ENCODE measurements at regions not wholly inside any gene's neighbourhood (a gene's known extent, or its start where the extent isn't known, plus 50 kb on each side); places are given as distances from the start of the nearest gene placed in this dataset.
"Not testable (repeated sequence)": the region's sequence is repeated elsewhere in the genome, so short reads cannot be mapped to it uniquely, and the experiment has no call there.

DNA sequence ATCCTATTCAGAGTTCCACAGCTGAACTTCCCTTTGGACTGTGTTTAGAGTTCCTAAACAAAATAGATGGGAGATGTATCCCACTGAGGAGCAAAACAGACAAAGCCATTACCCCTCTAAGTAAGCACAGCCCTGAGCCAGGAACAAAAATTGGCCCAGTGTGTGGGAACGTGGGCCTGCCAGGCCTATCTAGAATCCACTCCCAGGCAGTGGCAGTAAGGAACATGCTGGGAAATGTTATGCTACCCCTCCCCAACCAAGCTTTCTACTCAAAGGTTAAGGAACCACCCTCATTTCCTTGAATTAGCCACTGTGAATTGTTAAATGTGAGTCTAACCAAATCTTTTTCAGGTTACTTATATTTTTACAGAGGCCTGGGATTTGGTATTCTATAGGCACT, 405.1 kb upstream of the PTGER4 start:
- DNase-seq = no peak

DNA sequence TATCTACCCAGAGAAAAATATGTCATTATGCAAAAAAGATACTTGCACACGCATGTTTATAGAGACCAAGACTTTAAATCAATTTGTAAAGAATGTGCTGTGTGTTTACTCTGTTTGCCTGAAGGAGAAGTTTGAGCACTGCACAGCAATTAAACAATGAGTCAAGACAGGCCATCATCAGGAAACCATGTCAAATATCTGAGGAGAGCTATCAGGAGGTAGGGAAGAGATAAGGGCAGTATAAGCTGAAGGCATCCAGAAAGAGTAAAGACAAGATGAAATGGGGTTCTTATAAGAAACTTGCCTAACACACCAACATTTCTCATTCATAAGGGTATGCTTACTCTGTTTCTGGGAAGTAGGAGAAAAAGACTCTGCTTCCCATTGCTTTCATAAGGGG, 405.8 kb upstream of the PTGER4 start:
- DNase-seq = no peak

DNA sequence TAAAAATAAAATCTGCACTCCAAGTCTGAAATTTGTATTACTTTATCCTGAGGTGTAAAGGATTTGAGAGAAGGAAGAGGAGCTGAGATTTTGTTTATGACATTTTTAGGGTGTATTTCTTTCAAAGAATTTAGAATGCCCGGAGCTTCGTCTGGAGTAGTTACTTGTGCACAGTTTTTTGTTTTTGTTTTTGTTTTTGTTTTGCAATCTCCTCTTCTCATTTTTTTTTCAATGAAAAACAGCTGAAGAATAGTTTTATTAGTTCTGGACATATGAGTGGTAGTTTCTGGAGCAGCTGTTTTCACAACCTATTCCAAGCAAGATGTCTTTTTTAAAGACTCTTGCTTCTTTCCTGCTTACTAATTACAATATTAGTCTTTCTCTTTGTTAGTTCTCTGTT, 408.2 kb upstream of the PTGER4 start:
- DNase-seq = no peak

- no peak for DNase-seq
Observed at GRCh38 chr5:40270274-40270845, 409.4 kb upstream of the PTGER4 start.

- DNase-seq = no peak
Observed at GRCh38 chr5:40268088-40268487, 411.6 kb upstream of the PTGER4 start.

DNA sequence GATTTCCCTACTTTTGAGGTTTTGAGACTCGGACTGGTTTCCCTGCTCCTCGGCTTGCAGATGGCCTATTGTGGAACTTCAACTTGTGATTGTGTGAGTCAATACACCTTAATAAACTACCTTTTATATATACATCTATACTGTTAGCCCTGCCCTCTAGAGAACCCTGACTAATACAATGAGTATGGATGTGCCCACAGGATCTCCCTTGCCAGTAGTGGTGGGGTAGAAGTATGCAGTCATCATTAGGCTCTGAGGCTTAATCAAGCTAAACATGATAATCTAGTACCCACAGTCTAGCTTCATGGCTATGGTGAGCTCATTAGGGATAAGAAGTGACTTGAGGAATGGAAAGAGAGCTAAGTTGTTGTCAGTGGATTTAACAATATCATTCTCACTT, 412.8 kb upstream of the PTGER4 start:
- no peak for DNase-seq

DNA sequence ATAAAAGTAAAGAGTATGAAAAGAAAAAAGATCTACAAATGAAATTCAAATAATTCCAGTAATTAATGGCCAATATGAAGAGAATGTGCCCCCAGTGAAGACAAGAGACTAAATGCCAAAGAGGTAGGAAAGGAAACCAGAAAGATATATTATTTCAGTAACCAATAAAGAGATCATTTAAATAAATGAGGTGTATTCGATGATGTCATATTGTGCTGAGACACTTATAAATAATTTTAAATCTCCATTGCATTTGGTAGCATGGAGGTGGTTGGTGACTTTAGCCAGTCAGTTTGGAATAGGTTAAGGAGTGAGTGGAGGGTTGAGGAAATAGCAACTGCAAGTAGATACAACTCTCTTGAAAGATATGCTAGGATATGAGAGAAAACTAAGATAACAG, 417.7 kb upstream of the PTGER4 start:
- no peak for DNase-seq

GRCh38 chr5:40260361-40260760, 419.4 kb upstream of the PTGER4 start:
- no peak for DNase-seq

DNA sequence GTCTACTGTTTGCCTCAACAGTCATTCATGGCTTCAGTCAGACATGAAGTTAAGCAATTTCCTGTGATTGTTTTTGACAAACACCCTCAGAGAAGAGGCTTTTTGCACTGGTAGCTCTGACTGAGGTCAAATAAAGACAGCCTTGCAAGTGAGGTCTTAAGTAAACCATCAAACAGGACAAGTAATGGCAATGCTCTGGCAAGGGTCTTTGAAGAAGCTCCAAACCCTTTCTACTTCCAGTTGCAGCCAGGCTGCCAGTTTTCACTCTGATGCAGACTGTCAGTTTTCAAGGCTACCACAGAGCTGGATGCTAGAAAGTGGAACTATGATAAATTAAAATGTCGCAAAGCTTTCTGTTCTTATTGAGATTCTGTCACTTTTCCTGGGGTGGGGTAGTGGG, 421.5 kb upstream of the PTGER4 start:
- no peak for DNase-seq

DNA sequence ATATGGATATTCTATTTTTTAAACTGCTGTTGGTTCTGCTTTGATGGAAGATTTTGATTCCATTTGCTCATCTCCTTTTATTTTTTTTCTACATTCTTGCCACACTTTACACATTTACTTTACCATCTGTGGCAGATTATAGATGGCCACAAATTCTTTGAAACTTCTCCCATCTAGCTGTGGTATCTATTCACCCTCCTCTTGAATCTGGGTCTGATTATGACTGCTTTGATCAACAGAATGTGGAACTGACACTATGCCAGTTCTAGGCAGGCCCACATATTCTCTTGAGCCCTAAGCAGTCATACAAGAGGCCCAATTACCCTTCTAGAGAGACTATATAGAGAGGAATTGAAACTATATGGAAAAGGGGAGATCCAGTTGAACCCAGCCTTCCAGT, 439.0 kb upstream of the PTGER4 start:
- DNase-seq = no peak

- DNase-seq = no peak
Observed at GRCh38 chr5:40240111-40240510, 439.6 kb upstream of the PTGER4 start.

GRCh38 chr5:40238066-40238745, 441.5 kb upstream of the PTGER4 start:
- DNase-seq = no peak

DNA sequence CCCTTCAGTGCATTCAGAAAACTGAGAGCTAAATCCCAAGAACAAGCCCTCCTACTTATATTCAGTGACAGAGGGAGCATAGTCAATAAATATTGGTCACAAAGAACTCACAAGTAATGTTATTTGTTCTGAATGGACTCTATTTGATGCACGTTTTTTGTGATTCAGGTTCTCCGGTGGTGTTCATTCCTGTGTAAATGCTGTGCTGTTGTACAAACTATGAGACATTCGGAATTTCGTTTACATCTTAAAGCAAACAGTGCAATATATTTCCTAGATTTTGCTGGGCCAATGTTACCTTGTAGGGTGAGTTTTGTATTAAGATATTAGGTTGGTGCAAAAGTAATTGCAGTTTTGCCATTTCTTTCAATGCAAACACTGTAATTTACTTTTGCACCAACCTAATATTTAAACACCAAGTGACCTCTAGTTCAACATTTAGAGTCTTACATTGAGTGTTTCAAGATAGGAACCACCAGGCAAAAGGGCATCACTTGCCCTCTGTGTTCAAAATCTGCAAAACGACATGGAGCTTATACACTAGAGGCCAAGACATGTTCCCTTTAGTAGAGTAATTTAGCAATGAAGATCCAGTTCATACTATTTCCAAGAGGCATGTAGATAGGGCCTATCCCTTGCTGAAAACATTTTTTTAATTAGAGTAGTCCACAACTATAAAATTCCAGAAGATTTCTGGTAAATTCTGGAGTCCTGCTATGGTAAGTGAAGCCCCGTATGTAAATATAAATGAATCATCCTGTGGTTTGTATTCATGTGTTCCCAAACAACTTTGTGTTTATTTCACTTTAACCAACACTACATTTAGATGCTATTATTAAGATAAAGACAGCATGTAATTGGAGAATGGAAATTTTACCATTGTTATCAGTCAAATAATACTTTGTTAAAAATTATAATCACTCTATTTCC, 444.0 kb upstream of the PTGER4 start:
- no peak for DNase-seq

GRCh38 chr5:40233268-40233667, 446.4 kb upstream of the PTGER4 start:
- DNase-seq = no peak

DNA sequence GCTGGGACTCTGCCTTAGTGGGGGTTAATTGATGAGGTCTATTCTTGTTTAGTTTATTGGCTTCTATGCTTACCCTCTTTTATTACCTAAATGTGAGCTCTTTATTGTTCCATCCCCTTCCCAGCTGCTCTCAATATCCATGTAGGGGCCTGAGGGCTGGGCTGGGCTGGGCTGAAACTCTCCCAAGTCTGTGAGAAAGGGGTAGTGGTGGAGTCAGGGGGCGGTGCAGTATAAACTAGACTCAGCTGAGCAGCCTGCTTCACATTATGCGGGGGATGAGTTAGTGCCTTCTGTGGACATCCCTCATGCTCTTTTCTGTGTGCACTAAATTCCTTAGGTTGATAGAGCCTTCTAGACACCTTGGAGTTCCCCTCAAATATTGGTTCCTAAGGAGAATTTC, 451.8 kb upstream of the PTGER4 start:
- no peak for DNase-seq

- DNase-seq = no peak
Observed at GRCh38 chr5:40227366-40227765, 452.3 kb upstream of the PTGER4 start.

GRCh38 chr5:40226906-40227305, 452.8 kb upstream of the PTGER4 start:
- no peak for DNase-seq

- not testable (repeated sequence) for DNase-seq
Observed at GRCh38 chr5:40225147-40225546, 454.6 kb upstream of the PTGER4 start.

DNA sequence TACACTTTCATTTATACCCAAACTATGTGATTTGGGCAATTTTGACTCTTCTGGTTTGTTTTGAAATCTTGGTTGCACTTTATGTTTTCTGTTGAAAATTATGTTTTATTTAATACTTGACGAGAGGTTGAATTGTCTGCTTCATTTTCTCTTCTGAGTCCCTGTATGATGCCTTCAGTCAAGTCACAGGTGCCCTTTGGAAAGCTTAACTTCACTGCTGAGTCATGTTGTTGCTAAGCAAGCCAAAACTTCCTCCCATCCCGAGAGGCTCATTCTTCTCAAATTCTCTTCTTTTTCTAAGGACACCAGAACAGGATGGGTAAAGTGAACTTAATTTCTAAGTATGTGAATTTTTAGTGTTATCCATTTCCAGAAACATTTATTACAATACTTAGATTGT, 455.3 kb upstream of the PTGER4 start:
- no peak for DNase-seq

- no peak for DNase-seq
Observed at GRCh38 chr5:40223884-40224402, 455.8 kb upstream of the PTGER4 start.

DNA sequence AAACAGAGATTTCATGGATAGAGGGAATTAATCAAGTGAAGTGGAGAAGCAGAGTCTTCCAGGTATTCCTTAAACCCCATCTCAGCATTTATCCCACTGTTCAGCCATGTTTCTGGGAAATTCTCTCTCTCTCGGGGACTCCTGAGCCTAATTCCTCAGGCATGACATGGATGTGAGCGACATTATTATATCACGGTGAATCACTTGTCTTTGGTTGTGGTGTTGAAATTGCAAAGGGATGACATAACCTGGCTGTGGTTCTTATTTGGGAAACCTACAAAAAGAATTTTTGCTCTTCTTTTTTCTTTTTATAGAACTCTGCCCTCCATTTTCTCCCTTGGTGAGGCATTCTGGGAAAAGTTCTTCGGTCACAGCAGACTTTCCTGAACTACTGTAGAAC, 457.9 kb upstream of the PTGER4 start:
- no peak for DNase-seq

DNA sequence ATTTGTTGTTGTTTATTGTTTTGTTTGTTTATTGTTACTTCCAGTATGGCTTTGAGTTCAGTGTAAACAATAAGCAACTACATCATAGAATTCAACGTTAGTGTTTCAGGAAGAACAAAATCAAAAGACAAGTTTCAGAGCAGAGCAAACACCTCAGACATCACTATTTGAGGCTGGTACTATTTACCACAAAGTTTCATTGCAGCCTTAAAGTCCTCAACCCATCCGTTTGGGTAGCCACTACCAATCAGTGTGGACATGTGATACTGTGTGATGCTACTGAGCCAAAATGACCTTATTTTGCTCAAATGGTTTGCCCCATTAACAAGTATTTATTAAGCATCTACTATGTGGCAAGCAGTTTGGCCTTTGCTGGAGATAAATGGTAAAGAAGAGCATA, 458.5 kb upstream of the PTGER4 start:
- DNase-seq = no peak

DNA sequence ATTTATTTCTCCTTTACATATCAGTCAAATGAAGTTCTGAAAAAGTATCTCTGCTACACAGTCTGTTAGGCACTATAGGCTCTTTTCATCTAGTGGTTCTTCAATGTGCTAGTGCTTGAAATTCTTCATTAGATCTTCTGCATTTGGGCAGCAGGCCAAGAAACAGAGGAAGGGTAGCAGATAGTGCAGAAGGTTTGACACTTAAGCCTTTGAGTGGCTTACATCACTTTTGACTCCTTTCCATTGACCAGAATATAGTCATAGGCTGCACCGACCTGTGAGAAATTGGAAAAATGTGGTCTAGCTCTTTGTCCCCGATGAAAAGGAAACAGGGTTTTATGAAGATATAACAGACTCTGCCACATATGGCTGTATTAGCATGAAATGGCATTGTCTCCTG, 459.5 kb upstream of the PTGER4 start:
- no peak for DNase-seq

GRCh38 chr5:40217553-40217952, 462.2 kb upstream of the PTGER4 start:
- DNase-seq = no peak
